Activated T-cell treated with anti-CD3 and anti-CD28 coated beads for 48 hours (primary cell): ENCODE measurements at regions not wholly inside any gene's neighbourhood (a gene's known extent, or its start where the extent isn't known, plus 50 kb on each side); places are given as distances from the start of the nearest gene placed in this dataset.
"Not testable (repeated sequence)": the region's sequence is repeated elsewhere in the genome, so short reads cannot be mapped to it uniquely, and the experiment has no call there.

ENCODE experiments used
- DNase-seq: peaks from one replicate; pipeline ENCODE4 v3.0.0-alpha.2; 2020; ENCODE audit warnings: low read depth

DNA sequence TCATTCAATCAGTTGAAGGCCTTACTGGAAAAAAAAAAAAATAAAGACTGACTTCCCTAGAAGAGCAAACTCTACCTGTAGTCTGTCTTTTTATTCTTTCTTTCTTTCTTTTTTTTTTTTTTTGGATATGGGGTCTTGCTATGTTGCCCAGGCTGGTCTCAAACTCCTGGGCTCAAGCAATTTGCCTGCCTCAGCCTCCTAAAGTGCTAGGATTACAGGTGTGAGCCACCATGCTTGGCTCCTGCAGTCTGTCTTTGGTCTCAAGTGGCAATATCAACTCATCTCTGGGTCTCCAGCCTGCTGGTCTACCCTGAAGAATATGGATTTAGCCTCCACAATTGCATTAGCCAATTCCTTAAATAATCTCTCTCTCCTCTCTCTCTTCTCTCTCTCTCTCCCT is 167.7 kb upstream of the P2RY1 start:
- no peak for DNase-seq

DNA sequence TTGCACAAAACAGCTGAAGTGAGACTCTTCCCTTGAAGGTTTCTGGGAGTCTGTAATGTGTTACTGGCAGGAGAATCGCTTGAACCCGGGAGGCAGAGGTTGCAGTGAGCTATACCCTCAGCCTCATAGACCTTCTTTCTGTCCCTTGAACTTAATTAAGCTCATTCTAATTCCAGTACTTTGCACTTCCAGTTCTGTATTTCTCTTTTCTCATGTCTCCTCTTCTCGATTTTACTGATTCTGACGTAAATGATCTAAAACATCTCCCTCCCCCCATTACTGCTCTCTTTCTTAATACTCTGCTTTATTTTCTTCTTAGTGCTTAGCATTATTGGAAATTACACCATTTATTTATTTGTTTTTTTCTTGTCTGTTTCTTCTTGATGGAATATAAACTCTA is 165.4 kb upstream of the P2RY1 start:
- DNase-seq, result no peak

DNA sequence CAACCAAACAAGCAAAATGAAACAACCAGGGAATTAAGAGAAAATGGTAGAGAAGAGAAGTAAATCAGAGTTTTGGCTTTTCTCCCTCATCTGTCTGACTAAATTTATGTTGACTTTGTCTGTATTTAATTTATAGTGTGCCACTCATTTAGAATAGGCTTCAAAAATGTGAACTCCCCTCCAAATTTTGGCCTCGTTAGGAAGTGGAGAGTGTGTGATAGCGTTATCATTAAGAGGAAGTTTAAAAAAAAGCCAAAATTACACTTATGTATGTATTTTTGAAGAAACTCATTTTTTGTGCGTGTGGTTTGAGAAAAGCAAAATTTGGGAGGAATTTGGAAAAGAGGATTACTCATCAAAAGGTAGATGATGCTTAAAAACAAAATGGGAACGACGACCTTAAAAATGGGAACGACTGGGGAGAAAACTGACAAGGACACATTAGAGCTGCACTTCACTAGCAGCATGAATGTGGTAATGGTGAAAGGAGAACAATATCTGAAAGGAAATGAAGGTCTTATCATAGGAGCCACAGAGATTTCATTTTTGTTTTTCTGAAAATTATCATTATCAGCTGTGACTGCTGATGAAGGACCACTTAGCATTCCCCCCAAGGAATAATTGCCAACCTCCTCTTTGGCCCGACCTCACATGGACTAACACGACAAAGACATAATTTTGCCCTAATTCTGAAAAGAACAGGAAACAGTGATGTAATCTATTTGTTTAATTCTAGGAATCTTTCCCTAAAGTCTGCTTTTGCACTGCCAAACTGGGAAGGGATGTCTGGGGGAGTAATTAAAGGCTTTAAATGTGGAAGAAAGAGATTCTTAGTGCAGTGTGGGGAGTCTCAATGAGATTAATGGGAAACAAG is 163.2 kb upstream of the P2RY1 start:
- no peak for DNase-seq

DNA sequence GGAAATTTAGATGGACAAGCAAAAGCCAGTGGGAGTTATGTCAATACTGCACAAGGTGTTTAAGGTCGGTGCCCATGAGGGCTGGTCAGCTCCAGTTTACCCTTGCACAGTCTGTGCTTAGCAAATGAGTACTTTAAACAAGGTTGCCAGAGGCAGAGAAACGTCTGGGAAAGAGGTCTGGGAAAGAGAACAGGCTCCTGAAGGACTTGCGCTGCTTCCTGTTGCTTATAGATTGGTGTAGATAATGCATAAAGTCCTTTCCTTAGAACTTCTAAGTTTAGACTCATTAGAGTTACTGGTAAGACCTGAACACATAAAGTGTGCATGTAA is 162.6 kb upstream of the P2RY1 start:
- no peak for DNase-seq

DNA sequence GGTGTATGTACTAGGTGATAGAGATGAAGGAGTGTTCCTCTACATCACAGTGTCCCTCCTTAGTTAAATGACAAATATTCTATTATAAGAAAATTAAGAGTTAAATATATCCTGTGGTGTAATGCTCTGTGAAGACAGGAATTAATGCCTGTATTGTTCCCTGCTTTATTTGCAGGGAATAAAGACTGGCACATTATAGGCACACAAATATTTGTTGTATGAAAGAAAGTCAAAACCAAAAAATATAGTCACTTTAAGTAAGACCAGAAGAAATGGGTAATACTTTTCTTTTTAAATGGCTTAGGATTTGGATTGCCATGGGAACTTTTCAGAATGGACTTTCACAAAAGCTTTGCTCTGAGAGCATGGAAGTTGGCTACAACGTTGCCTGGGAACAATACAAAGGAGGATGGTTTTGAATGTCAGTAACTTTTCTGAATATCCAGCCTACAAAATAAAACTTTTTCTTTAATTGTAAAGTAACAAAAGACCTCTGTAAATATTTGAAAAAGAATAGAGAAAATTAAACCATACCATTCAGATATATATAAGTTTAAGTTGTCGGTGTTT is 158.0 kb upstream of the P2RY1 start:
- DNase-seq, result no peak

DNA sequence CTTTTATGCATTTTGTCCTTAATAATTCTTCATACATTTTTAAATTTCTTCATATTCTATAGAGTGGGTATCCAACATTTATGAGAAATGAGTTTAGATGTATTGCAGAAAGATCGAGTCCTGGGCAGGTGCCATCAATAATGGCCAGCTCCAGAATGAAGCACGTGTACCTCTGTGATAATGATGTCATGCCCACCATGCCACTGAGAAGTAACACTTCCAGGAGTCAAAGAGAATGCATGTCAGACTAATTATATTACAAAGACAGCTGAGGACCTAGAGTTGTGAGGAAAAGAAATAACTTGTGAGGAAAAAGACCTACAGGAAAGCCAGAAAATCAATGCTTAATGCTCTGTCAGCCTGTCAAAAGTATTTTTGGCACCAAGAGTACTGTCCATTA is 157.4 kb upstream of the P2RY1 start:
- no peak for DNase-seq

DNA sequence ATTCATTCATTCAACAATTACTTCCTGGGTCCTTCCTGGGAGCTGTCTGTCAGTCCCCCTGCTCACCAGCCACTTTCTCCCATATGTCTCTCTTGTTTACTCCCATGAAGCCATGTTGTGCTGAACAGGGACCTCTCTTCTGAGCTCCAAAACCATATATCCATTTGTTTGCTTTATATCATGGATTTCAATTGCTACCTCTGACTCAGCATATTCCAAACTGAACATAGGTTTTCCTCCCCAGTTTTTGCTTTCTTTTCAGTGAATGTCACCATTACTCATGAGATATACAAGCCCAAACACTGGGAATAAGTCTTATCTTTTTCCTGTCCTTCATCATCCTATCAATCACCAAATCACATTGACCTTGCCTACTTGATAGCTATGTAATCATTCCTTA is 152.5 kb upstream of the P2RY1 start:
- DNase-seq, result no peak

DNA sequence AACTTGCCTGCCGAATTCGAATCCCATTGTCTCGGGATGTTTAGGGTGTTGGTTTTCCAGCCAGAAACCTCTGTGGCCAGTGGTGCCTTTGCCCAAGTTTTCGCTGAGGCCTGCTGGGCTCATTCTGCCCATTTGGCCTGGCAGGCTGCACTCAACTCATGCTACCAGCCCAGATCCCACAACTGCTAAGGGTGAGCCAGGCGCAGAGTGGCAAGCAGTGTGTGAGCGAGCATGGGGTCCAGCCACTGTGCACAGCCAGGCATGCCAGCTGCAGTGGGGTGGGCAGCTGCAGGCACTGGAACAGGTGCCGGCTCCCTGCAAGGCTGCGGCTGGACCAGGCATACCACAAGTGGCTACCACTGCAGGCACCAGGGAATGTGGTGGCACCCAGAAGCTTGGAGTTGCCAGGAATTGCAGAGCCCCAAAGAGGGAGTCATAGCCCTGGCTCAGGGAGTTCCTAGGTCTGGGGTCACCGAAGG is 151.4 kb upstream of the P2RY1 start:
- DNase-seq, result no peak

DNA sequence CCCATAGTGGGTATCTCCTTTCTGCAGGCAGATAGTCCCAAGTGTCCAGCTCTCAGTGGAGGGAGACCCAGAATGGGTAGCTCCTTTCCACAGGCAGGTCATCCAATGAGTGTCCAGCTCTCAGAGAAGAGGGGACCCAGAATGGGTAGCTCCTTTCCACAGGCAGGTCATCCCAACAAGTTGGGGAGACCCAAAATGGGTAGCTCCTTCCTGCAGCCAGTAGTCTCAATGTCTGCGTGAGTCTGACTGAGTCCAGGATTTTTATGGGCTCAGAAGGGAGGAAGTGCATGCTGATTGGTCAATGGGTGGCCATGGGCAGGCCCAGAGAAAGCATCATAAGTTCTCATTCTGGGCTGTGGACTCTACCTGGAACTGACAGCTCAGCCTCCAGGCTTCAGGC is 150.7 kb upstream of the P2RY1 start:
- DNase-seq, result no peak

DNA sequence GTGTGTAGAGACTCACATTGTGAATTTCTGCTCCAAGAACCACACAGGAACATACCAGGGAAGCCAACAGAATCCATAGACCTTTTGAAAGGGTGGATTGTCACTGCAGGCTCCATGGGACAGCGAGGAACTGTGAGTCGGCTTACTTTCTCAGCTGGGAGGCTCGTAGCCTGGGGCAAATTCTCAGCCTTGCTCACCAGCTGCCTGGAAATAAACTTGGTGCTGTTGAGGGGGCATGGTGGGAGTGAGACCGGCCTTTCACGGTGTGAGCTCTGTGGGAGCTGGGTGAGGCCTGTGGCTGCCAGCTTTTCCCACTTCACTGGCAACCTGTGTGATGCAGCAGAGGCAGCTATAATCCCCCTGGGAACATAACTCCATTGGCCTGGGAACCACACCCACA is 146.6 kb upstream of the P2RY1 start:
- no peak for DNase-seq

DNA sequence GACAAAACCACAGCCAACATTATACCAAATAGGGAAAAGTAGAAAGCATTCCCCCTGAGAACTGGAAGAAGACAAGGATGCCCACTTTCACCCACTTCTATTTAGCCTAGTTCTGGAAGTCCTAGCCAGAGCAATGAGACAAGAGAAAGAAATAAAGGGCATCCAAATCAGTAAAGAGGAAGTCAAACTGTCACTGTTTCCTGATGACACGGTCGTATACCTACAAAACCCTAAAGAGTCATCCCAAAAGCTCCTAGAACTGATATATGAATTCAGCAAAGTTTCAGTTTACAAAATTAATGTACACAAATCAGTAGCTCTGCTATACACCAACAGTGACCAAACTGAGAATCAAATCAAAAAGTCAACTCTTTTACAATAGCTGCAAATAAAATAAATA is 142.6 kb upstream of the P2RY1 start:
- DNase-seq, result not testable (repeated sequence)

DNA sequence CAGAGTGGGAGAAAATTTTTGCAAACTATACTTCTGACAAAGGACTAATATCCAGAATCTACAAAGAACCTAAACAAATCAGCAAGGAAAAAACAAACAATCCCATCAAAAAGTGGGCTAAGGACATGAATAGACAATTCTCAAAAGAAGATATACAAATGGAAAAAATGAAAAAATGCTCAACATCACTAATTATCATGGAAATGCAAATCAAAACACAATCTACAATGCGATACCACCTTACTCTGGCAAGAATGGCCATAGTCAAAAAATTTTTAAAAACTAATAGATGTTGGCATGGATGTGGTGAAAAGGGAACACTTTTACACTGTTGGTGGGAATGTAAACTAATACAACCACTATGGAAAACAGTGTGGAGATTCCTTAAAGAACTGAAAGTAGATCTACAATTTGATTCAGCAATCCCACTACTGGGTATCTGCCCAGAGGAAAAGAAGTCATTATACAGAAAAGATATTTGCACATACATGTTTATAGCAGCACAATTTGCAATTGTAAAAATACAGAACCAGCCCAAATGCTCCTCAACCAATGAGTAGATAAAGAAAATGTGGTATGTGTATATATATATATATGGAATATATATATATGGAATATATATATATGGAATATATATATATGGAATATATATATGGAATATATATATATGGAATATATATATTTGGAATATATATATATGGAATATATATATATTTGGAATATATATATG is 141.2 kb upstream of the P2RY1 start:
- not testable (repeated sequence) for DNase-seq

DNA sequence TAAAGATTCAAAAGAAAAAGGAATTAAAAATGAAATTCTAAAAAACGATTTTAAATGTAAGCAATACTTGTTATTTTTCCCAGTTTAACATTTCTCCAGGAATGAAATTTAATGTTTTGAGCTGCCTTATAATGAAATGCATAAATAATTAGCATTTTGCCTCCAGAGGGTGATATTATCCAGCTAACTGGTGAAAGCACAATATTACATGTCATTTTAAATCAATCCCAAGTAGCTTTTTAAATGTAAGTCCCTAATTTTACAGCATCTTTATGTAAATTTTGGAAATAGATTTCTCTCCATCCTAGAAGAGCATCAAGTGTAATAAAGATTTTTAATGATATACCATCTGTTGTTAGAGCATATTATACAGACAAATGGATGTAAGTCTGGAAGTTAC is 139.1 kb upstream of the P2RY1 start:
- DNase-seq, result no peak

DNA sequence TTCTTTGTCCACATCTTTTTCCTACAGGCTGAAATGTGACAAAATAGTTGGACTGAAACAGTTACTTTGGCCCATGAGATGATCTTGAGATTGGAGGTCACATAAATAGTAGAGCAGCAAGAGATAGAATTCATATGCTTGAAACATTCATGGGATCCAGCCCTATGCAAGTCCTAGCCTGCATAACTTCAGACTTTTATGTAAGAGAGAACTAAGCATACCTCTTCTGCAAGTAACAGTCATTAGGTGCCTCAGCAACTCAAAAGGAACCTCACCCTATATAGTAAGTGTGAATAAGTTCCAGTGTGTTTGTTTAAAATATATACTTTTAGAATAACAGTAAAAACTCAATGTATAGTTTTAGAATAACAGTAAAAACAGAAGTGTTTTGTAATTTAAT is 138.0 kb upstream of the P2RY1 start:
- no peak for DNase-seq

DNA sequence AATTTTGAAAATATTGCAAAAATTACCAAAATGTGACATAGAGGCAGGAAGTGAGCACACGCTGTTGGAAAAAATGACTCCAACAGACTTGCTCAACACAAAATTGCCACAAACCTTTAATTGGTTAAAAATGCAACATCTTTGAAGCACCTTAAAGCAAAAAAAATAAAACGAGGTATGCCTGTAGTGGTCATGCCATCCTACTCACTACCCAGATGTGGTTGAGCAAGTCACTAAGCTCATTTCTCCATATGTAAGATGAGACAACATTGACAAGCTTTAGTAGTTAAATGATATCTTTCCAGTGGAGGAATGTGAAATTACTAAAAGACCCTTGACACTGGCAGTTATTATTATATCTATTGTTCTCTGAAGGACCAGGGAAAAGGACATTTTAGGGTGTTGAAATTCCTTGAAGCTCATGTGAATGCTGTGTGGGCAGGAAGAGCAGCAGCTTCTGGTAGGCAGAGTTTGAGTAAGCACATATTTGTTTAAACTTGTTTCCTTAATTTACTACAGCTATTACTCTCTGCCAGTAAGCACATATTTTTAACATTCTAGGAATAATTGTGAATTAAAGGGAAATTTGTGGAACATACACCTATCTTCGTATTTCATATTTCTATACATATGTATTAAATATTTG is 131.6 kb upstream of the P2RY1 start:
- no peak for DNase-seq

DNA sequence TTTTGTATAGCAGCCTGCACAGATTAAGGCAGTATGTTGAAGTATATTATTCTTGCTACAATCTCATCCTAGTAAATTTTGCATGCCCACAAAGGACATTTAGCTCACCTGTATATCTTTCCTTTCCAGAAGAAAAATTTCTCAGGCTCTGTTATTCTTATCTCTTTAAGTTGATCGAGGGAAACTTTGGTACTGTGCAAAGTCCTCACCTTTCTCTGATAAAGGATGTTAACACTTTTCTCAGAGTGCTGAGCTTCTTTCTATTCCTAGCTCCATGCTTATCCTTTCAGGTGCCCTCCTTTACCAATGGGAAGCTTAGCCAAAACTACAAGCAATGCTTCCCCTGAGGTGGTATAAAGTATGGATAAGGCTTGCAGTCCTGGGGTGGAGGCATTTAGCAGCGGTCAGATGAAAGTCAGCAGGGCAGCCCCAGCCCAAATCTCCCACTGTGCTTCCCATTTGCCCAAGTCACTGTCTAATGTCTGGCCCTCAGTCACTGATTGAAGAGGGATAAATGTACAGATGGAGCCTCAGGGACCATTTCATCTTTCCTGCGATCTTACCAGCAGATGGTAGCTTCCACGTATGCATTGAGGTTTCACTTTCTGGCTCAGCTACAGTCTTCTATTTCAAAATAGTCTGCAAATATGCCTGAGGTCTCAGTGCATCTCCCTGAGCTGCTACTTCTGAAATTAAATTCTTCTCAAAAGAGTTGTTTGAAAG is 127.8 kb upstream of the P2RY1 start:
- no peak for DNase-seq

DNA sequence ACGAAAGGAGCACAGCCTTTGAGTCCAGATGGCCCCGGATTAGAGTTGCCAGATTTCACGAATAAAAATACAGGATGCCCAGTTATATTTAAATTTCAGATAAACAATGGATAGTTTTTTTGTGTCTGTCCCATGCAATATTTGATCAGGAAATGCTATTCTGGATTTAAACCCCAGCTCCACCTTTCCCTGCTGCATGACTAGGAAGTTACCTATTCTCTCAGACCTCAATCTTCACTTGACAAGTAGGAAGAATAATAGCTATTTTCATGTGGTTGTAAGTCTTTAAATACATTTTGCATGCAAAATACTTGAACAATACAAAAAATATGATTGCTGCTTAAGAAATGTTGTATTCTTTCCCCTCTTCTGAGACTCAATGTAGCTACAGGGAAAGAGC is 125.3 kb upstream of the P2RY1 start:
- no peak for DNase-seq

DNA sequence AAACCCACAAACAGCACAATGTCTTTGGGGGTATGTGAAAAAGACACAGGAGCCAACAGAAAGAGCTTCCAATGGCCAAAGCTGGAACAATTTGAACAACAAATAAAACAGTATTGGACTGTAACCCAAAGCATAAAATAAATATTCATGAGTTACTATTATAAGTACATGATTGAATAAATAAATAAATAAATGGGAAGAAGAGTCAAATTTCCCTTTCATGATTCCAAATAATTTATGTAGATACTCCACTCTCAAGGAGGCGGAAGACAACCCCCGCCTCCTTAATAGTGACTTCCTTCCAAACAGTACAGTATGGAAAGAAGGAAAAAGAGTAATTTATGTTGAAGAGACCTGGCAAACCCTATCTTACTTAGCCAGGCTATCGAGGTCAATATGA is 124.4 kb upstream of the P2RY1 start:
- DNase-seq, result no peak

DNA sequence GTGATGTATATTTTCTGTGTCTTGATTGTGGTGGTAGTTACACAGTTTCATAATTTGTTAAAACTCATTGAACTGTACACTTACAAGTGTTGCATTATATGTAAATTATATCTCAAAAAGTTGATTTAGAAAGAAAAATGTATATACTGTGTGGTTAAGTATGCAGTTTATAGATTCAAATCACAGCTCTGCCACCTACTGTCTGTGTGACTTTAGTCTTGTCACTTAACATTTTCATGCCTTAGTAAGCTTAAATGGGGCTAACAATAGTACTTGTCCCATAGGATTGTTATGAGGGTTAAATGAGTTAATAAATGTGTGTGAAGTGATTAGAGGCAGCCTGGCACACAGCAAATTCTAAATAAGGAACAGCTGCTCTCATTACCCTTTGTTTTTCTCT is 120.9 kb upstream of the P2RY1 start:
- DNase-seq, result no peak

DNA sequence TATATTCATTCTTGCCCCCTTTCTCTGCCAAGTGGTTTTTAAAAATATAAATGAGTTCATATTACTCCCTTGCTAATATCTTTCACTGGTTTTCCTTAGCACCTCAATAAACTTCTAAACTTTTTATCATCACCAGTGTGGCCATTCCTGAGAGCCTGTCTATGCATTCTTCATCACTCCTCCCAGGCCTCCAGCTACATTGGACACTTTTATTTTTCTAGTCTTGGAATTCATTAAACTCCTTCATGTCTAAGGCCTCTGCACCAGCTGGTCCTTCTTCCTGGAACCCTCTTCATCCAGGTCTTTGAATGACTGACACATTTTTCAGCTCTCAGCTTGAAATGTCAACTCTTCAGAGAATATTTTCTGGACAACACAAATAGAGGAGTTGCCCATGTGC is 120.4 kb upstream of the P2RY1 start:
- DNase-seq, result no peak

DNA sequence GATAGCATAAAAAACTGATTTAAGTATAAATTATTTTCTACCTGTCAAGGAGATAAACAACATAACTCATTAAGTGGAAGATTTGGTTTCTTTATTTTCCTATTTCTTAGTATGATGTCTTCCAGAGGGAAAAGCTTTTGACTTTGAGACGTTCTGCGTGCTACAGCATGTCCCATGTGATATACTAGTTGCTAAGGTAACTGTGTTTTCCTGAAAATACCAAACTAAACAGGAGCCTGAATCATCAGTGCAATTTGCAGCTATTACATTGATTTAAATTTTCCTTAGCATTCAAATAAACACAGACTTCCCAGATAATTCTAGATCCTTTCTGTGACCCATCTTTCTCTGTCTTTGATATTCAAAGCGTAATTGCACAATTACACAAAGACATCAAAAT is 117.7 kb upstream of the P2RY1 start:
- no peak for DNase-seq

DNA sequence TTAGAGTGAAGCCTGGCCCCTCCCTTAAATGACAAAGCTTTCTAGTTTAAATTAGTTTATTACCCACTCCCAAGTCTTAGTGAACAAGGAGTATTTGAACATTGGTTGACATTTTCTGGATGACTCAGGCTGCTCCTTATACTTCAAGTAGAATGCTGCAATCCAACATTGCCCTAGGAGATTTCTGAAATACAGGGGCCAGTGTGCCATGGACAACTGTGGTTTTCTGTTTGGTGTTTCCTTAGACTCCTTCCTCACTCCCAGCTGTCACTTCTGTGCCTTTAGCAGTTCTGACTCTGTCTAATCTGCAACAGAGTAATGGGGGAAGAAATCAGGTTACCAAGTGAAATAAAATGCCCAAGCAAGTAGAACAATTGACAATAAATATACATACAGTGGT is 116.1 kb upstream of the P2RY1 start:
- no peak for DNase-seq
